ENCODE measurements at regions not wholly inside any gene's neighbourhood (a gene's known extent, or its start where the extent isn't known, plus 50 kb on each side); places are given as distances from the start of the nearest gene placed in this dataset.

GRCh38 chr12:115672506-115673080, 604.9 kb downstream of the MED13L start:
- TF ChIP-seq CTCF (IDR thresholded peaks at IDR 0.05; ENCODE audit: low read depth, low read length): no peak
- DNase-seq (ENCODE audit: low read depth, low spot score): no peak
- in situ Hi-C loops (cut with HindIII; ENCODE audit: low sequenced_read_pairs): no loop called here
- H3K4me3 ChIP-seq (ENCODE audit: low read depth, low read length): no peak overlapping the region

- no peak for TF ChIP-seq CTCF (IDR thresholded peaks at IDR 0.05; ENCODE audit: low read depth, low read length)
- in situ Hi-C loops (cut with HindIII; ENCODE audit: low sequenced_read_pairs): no loop called here
These were observed 605.4 kb downstream of the MED13L start for GRCh38 chr12:115672086-115672485.

GRCh38 chr12:115670869-115671268, 606.6 kb downstream of the MED13L start:
- no peak for DNase-seq (ENCODE audit: low read depth, low spot score)
- in situ Hi-C loops (cut with HindIII; ENCODE audit: low sequenced_read_pairs): no loop called here
- no peak overlapping the region for H3K4me3 ChIP-seq (ENCODE audit: low read depth, low read length)

More at GRCh38 chr12:115672086-115672485, 605.4 kb downstream of the MED13L start:
- H3K4me3 ChIP-seq (ENCODE audit: low read depth, low read length): no peak overlapping the region
- no peak for DNase-seq (ENCODE audit: low read depth, low spot score)

GRCh38 chr12:115667116-115667515, 610.4 kb downstream of the MED13L start:
- H3K4me3 ChIP-seq (ENCODE audit: low read depth, low read length): no peak overlapping the region
- DNase-seq (ENCODE audit: low read depth, low spot score): no peak
- TF ChIP-seq CTCF (IDR thresholded peaks at IDR 0.05; ENCODE audit: low read depth, low read length): no peak
- in situ Hi-C loops (cut with HindIII; ENCODE audit: low sequenced_read_pairs): no loop called here

More at GRCh38 chr12:115670869-115671268, 606.6 kb downstream of the MED13L start:
- TF ChIP-seq CTCF (IDR thresholded peaks at IDR 0.05; ENCODE audit: low read depth, low read length): no peak

- in situ Hi-C loops (cut with HindIII; ENCODE audit: low sequenced_read_pairs): no loop called here
- DNase-seq (ENCODE audit: low read depth, low spot score): no peak
- TF ChIP-seq CTCF (IDR thresholded peaks at IDR 0.05; ENCODE audit: low read depth, low read length): no peak
- H3K4me3 ChIP-seq (ENCODE audit: low read depth, low read length): no peak overlapping the region
These were observed 611.3 kb downstream of the MED13L start for GRCh38 chr12:115666168-115666567.

GRCh38 chr12:115661112-115661511, 616.4 kb downstream of the MED13L start:
- no peak overlapping the region for H3K4me3 ChIP-seq (ENCODE audit: low read depth, low read length)
- DNase-seq (ENCODE audit: low read depth, low spot score): peak; percentile 21
- in situ Hi-C loops (cut with HindIII; ENCODE audit: low sequenced_read_pairs): no loop called here
- TF ChIP-seq CTCF (IDR thresholded peaks at IDR 0.05; ENCODE audit: low read depth, low read length): no peak

All from astrocyte of the spinal cord (primary cell).